ENCODE measurements at regions not wholly inside any gene's neighbourhood (a gene's known extent, or its start where the extent isn't known, plus 50 kb on each side); places are given as distances from the start of the nearest gene placed in this dataset.

DNA sequence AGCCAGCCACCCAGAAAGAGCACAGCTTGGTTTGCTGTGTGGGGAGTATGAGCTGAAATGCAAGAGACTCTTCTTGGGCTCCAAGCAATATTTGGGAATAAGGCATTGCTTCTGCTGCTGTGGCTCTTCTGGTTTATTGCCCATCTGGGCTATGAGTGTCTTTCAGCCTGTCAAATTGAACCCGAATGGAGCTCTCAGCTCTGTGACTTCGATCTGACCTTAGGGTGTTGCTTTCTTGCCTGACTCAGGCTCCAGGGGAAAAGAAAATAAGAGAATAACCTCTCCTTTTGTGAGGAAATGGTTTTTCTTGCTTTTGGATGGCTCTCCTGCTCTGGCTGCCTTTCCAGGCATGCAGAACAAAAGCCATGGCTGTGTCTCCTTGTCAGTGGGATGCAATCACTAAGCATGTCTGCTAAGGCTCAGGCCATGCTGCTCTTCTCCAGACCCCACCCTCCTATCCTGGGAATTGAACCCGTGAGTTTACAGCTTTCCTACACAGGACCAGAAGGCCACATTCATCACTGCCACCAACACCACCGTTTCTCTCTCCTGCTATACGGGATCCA is 169.4 kb upstream of the JAG1 start:
- WGBS, 4 donors = 72 to 80% (median 77%) methylated on average over 5 of the region's 5 CpGs
- Histone ChIP-seq H3K36me3 (no peaks in the 10 kb centered on the region), H3K27me3 (no peaks in the 10 kb centered on the region), H3K4me3 (no peak overlapping the region), H3K4me1 (peaks cover 0 to 8% (median 0%) of the 10 kb centered on the region in 12 donors), H3K9me3 (peaks cover 0 to 25% (median 11%) of the 10 kb centered on the region in 12 donors), H3K27ac (no peak overlapping the region)
- TF ChIP-seq, protein P1, sequence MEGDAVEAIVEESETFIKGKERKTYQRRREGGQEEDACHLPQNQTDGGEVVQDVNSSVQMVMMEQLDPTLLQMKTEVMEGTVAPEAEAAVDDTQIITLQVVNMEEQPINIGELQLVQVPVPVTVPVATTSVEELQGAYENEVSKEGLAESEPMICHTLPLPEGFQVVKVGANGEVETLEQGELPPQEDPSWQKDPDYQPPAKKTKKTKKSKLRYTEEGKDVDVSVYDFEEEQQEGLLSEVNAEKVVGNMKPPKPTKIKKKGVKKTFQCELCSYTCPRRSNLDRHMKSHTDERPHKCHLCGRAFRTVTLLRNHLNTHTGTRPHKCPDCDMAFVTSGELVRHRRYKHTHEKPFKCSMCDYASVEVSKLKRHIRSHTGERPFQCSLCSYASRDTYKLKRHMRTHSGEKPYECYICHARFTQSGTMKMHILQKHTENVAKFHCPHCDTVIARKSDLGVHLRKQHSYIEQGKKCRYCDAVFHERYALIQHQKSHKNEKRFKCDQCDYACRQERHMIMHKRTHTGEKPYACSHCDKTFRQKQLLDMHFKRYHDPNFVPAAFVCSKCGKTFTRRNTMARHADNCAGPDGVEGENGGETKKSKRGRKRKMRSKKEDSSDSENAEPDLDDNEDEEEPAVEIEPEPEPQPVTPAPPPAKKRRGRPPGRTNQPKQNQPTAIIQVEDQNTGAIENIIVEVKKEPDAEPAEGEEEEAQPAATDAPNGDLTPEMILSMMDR (IDR thresholded peaks at IDR 0.05) = no peak
- no peak for TF ChIP-seq POLR2A (IDR thresholded peaks at IDR 0.05)
- intact Hi-C loops (cut with DNase I) = no loop called here
- ATAC-seq (peak in 1 of 4 donors; percentile 68), DNase-seq (no peak)

DNA sequence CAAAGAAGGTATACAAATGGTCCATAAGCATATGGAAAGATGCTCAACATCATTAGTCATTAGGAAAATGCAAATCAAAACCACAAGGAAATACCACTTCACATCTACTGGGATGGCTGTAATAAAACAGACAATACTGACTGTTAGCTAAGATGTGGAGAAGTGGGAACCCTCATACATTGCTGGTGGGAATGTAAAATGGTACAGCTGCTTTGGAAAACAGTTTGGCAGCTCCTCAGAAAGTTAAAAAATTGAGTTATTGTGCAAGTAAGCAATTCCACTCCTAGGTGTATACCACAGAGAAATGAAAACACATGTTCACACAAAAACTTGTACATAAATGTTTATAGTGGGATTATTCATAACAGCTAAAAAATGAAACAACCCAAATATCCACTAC is 173.0 kb upstream of the JAG1 start:
- intact Hi-C loops (cut with DNase I) = no loop called here
- ATAC-seq = no peak
- H3K36me3 ChIP-seq = no peaks in the 10 kb centered on the region

DNA sequence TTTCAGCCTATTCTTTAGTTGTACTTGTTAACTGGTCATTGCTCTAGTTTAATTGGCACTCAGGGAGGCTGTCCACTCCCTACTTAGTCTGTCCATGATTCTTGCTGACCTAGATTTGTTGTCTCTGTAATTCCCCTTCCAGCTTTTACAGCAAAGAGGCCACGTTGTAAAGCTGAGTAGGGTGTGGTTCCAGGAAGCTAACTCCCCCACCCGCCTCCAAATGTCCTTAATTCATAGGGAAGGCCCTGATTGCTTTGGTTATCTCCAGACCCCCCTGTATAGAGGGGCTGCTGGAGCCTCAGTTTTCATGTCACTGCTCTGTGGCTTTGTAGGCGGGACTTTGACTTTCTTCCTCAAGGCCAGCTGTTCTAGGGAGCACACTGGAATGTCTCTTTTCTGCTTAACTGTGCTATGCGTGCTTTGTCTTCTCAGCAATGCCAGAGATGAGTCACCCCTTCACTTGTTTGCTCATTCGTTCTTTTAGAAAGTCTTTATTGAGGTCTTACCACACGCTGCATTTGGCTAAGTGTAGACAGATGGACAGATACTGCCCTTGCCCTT is 175.1 kb upstream of the JAG1 start:
- H3K27ac ChIP-seq = peak overlapping the region in 10 of 12 donors; percentile 2 to 52 (median 35)
- ATAC-seq = peak; percentile 84 to 96 (median 90)
- intact Hi-C loops (cut with DNase I) = no loop called here
- TF ChIP-seq POLR2A (IDR thresholded peaks at IDR 0.05) = no peak
- TF ChIP-seq, protein P1 (IDR thresholded peaks at IDR 0.05) = no peak
- peak in 4 of 5 donors; percentile 21 to 49 (median 28) for DNase-seq
- H3K27me3 ChIP-seq = no peaks in the 10 kb centered on the region
- no peak overlapping the region for H3K4me3 ChIP-seq
- no peaks in the 10 kb centered on the region for H3K36me3 ChIP-seq
- H3K9me3 ChIP-seq = no peaks in the 10 kb centered on the region
- 49 to 66% (median 57%) methylated on average over 6 of the region's 6 CpGs for WGBS, 4 donors
- H3K4me1 ChIP-seq = peaks cover 0 to 17% (median under 1%) of the 10 kb centered on the region in 12 donors

More for the DNA sequence above, 173.0 kb upstream of the JAG1 start:
- Histone ChIP-seq H3K4me3 (no peak overlapping the region), H3K4me1 (peaks cover 0 to 21% (median 0%) of the 10 kb centered on the region in 12 donors), H3K27me3 (no peaks in the 10 kb centered on the region), H3K27ac (no peak overlapping the region), H3K9me3 (peaks cover 0 to 10% (median 5%) of the 10 kb centered on the region in 12 donors)
- no peak for TF ChIP-seq POLR2A (IDR thresholded peaks at IDR 0.05)
- TF ChIP-seq, protein P1 (IDR thresholded peaks at IDR 0.05) = no peak
- no peak for DNase-seq

DNA sequence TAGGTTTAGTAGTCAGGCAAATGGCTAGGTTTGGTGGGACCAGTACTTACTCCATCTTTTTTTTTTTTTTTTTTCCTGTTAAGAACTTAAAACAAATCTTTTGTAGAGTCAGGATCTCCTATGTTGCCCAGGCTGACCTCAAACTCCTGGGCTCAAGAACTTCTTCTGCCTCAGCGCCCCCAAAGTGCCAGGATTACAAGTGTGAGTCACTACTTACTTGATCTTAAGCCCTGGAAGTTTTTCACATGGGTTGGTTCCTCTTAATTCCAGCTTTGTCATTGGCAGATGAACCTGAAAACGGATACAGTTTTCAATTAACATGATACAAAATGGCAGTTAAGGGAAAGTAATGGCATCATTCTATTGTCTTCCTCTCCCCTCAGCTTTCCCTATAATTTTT is 179.4 kb upstream of the JAG1 start:
- WGBS, 4 donors = 93 to 97% (median 97%) methylated on average over 2 of the region's 2 CpGs
- intact Hi-C loops (cut with DNase I) = no loop called here
- H3K36me3 ChIP-seq = no peaks in the 10 kb centered on the region
- no peaks in the 10 kb centered on the region for H3K9me3 ChIP-seq
- H3K27ac ChIP-seq = no peak overlapping the region
- no peak overlapping the region for H3K4me3 ChIP-seq
- ATAC-seq = no peak
- peaks cover 0 to 53% (median 17%) of the 10 kb centered on the region in 12 donors for H3K4me1 ChIP-seq
- DNase-seq = no peak
- H3K27me3 ChIP-seq = no peaks in the 10 kb centered on the region
- TF ChIP-seq POLR2A (IDR thresholded peaks at IDR 0.05) = no peak
- TF ChIP-seq, protein P1 (IDR thresholded peaks at IDR 0.05) = no peak
